ENCODE measurements at regions not wholly inside any gene's neighbourhood (a gene's known extent, or its start where the extent isn't known, plus 50 kb on each side); places are given as distances from the start of the nearest gene placed in this dataset.

DNA sequence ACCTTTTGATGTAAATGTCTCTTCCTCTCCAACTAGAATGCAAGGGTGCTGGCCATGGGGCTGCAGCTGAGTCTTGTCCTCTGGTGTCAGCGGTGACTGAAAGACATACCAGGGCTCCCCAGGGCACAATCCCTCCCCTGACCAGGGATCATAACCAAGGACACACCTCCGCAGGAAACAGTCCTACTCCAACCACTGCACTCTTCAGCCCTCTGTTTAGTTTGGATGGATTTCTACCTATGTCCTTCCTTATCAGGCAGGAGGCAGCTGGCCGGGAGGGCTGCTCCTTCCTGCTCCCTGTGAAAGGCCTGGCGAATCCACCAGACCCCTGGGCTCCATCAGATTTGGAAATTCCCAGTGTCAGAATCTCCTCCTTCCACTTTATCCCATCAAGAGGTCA, 185.2 kb upstream of the ID2 start:
- no peak overlapping the region for H3K4me3 ChIP-seq
- WGBS (ENCODE audit: missing lambda C conversion rate), result 88% methylated on average over 4 of the region's 4 CpGs
- ATAC-seq, result no peak
- TF ChIP-seq, protein P1, sequence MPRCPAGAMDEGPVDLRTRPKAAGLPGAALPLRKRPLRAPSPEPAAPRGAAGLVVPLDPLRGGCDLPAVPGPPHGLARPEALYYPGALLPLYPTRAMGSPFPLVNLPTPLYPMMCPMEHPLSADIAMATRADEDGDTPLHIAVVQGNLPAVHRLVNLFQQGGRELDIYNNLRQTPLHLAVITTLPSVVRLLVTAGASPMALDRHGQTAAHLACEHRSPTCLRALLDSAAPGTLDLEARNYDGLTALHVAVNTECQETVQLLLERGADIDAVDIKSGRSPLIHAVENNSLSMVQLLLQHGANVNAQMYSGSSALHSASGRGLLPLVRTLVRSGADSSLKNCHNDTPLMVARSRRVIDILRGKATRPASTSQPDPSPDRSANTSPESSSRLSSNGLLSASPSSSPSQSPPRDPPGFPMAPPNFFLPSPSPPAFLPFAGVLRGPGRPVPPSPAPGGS (IDR thresholded peaks at IDR 0.05), result no peak
- TF ChIP-seq, protein P2, sequence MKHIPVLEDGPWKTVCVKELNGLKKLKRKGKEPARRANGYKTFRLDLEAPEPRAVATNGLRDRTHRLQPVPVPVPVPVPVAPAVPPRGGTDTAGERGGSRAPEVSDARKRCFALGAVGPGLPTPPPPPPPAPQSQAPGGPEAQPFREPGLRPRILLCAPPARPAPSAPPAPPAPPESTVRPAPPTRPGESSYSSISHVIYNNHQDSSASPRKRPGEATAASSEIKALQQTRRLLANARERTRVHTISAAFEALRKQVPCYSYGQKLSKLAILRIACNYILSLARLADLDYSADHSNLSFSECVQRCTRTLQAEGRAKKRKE (CRISPR knock-in tag; IDR thresholded peaks at IDR 0.05; ENCODE audit: low read depth), result no peak
- TF ChIP-seq ZNF302 (CRISPR knock-in tag; IDR thresholded peaks at IDR 0.05), result no peak
- TF ChIP-seq, protein P3, sequence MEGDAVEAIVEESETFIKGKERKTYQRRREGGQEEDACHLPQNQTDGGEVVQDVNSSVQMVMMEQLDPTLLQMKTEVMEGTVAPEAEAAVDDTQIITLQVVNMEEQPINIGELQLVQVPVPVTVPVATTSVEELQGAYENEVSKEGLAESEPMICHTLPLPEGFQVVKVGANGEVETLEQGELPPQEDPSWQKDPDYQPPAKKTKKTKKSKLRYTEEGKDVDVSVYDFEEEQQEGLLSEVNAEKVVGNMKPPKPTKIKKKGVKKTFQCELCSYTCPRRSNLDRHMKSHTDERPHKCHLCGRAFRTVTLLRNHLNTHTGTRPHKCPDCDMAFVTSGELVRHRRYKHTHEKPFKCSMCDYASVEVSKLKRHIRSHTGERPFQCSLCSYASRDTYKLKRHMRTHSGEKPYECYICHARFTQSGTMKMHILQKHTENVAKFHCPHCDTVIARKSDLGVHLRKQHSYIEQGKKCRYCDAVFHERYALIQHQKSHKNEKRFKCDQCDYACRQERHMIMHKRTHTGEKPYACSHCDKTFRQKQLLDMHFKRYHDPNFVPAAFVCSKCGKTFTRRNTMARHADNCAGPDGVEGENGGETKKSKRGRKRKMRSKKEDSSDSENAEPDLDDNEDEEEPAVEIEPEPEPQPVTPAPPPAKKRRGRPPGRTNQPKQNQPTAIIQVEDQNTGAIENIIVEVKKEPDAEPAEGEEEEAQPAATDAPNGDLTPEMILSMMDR (IDR thresholded peaks at IDR 0.05), result no peak
- no peak for TF ChIP-seq CHD2 (IDR thresholded peaks at IDR 0.05; ENCODE audit: low read length, partially characterized antibody)
- TF ChIP-seq PHF8 (IDR thresholded peaks at IDR 0.05; ENCODE audit: borderline replicate concordance, low read depth), result no peak
- ChIA-PET POLR2A (no interaction called here), CTCF (no interaction called here)
- no peak overlapping the region for H3K4me2 ChIP-seq
- H3K27ac ChIP-seq, result no peak overlapping the region
- FAIRE-seq, result no peak
- DNase-seq (ENCODE audit: low read depth in 1 of 2, low spot score in 1 of 2), result no peak
- no peaks in the 10 kb centered on the region for H3K9me3 ChIP-seq
- H3K4me1 ChIP-seq, result peaks cover 50% of the 10 kb centered on the region

DNA sequence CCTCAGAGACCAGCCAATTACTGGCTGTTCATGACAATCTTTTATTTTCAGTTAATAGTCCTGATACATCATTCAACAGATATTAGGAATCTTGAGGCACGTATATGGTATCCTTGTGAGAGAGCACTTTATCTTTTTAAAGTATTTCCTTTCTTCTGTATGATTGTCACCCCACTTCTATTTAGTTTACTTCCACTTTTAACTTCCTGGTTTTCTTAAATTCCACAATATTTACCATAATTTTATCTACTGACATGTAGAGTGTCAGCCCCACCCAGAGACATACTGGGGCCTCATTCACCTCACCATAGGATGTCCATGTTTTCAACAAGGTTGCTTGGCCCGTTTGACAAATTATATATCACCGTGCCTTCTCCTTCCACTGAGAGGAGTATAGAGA, 182.9 kb upstream of the ID2 start:
- H3K4me3 ChIP-seq, result no peak overlapping the region
- POLR2A ChIA-PET, result no interaction called here
- TF ChIP-seq HOXA7 (CRISPR knock-in tag; IDR thresholded peaks at IDR 0.05) (no peak), RNF2 (IDR thresholded peaks at IDR 0.05; ENCODE audit: borderline replicate concordance, low read depth) (no peak), RFX5 (IDR thresholded peaks at IDR 0.05) (no peak), SMC3 (IDR thresholded peaks at IDR 0.05) (no peak), ZFP36 (IDR thresholded peaks at IDR 0.05; ENCODE audit: borderline replicate concordance, partially characterized antibody) (no peak)
- TF ChIP-seq, protein P4, sequence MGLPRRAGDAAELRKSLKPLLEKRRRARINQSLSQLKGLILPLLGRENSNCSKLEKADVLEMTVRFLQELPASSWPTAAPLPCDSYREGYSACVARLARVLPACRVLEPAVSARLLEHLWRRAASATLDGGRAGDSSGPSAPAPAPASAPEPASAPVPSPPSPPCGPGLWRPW (IDR thresholded peaks at IDR 0.05), result no peak
- TF ChIP-seq, protein P5, sequence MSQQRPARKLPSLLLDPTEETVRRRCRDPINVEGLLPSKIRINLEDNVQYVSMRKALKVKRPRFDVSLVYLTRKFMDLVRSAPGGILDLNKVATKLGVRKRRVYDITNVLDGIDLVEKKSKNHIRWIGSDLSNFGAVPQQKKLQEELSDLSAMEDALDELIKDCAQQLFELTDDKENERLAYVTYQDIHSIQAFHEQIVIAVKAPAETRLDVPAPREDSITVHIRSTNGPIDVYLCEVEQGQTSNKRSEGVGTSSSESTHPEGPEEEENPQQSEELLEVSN (IDR thresholded peaks at IDR 0.05; ENCODE audit: borderline replicate concordance, low read depth), result no peak
- CTCF ChIA-PET, result no interaction called here
- ATAC-seq (no peak), DNase-seq (ENCODE audit: low read depth in 1 of 2, low spot score in 1 of 2) (no peak), FAIRE-seq (no peak)
- H3K9me3 ChIP-seq, result no peaks in the 10 kb centered on the region
- no peak overlapping the region for H3K4me2 ChIP-seq
- WGBS (ENCODE audit: missing lambda C conversion rate), result 81% methylated on average over 3 of the region's 3 CpGs
- peaks cover 42% of the 10 kb centered on the region for H3K4me1 ChIP-seq
- H3K27ac ChIP-seq, result no peak overlapping the region; a peak in 1 of 6 replicates

DNA sequence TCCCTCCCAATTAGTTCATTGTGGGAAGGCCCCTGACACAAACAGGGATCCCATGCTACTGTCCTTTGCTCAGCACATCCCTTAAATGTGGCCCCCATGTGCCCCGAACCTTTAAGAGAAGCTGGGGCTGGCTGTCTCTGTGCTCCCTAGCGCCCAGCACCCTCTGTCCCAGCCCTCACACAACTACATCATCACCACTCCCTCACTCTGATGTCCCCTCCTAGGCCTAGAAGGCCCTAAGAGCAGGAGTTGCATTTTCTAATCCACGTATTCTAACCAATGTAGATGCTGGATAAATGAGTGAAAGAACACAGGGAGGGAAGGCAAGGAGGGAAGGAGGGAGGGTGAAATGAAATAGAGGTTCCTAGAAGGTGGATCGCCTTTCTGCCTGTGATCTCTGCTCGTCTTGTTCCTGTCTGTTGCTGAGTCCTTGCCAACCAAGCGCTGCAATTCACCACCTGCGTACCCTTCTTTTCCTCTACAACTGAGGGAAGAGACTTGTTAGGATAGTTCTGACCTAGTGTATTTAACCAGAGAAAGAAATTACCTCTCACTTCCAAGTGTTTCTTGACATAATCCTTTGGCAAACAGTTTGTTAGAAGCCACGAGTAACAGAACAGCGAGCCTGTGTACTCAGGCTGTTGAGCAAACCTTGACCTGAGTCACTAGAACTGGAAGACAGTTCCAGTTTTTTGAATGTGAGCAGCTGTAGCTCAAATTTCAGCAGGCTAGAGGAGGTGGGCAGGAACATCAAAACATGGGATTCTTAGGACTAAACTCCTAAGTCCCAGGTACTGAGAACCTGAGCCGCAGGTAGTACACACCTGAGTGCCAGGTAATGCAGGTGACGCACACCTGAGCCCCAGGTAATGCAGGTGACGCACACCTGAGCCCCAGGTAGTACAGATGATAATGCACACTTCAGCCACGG, 181.5 kb upstream of the ID2 start:
- peak overlapping the region; percentile 2 to 34; a peak in 3 of 6 replicates for H3K27ac ChIP-seq
- TF ChIP-seq, protein P6, sequence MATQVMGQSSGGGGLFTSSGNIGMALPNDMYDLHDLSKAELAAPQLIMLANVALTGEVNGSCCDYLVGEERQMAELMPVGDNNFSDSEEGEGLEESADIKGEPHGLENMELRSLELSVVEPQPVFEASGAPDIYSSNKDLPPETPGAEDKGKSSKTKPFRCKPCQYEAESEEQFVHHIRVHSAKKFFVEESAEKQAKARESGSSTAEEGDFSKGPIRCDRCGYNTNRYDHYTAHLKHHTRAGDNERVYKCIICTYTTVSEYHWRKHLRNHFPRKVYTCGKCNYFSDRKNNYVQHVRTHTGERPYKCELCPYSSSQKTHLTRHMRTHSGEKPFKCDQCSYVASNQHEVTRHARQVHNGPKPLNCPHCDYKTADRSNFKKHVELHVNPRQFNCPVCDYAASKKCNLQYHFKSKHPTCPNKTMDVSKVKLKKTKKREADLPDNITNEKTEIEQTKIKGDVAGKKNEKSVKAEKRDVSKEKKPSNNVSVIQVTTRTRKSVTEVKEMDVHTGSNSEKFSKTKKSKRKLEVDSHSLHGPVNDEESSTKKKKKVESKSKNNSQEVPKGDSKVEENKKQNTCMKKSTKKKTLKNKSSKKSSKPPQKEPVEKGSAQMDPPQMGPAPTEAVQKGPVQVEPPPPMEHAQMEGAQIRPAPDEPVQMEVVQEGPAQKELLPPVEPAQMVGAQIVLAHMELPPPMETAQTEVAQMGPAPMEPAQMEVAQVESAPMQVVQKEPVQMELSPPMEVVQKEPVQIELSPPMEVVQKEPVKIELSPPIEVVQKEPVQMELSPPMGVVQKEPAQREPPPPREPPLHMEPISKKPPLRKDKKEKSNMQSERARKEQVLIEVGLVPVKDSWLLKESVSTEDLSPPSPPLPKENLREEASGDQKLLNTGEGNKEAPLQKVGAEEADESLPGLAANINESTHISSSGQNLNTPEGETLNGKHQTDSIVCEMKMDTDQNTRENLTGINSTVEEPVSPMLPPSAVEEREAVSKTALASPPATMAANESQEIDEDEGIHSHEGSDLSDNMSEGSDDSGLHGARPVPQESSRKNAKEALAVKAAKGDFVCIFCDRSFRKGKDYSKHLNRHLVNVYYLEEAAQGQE (IDR thresholded peaks at IDR 0.05), result no peak
- TF ChIP-seq HOXB13 (CRISPR knock-in tag; IDR thresholded peaks at IDR 0.05; ENCODE audit: low read depth), result no peak
- TF ChIP-seq JUNB (IDR thresholded peaks at IDR 0.05), result no peak
- TF ChIP-seq FOSL2 (IDR thresholded peaks at IDR 0.05), result no peak
- peak; percentile 25; the same call in 1 of the 2 replicates for TF ChIP-seq FOSL2 (CRISPR knock-in tag; IDR thresholded peaks at IDR 0.05)
- TF ChIP-seq CEBPB (IDR thresholded peaks at IDR 0.05), result 0 out of 4 replicates have a peak, but pooled peaks of 1 of the 2 experiments have one; percentile 36
- no peak for TF ChIP-seq FOSB (CRISPR knock-in tag; IDR thresholded peaks at IDR 0.05)
- 0 out of 2 replicates have a peak, but pooled peaks have one; percentile 34 for TF ChIP-seq GATA3 (IDR thresholded peaks at IDR 0.05; ENCODE audit: borderline replicate concordance)
- no peak for TF ChIP-seq TP53 (CRISPR knock-in tag; IDR thresholded peaks at IDR 0.05)
- TF ChIP-seq CHD2 (IDR thresholded peaks at IDR 0.05; ENCODE audit: low read length, partially characterized antibody), result no peak
- 0 out of 3 replicates have a peak, but pooled peaks have one; percentile 12 for TF ChIP-seq SMC3 (IDR thresholded peaks at IDR 0.05)
- TF ChIP-seq NPAS2 (CRISPR knock-in tag; IDR thresholded peaks at IDR 0.05; ENCODE audit: borderline replicate concordance), result no peak
- TF ChIP-seq FOXS1 (CRISPR knock-in tag; IDR thresholded peaks at IDR 0.05), result no peak

More for the DNA sequence above, 181.5 kb upstream of the ID2 start:
- Histone ChIP-seq H3K4me1 (peaks cover 29% of the 10 kb centered on the region), H3K4me3 (no peak overlapping the region), H3K4me2 (peak overlapping the region; percentile 40), H3K9me3 (no peaks in the 10 kb centered on the region)
- FAIRE-seq (no peak), ATAC-seq (peak; percentile 57 to 77), DNase-seq (ENCODE audit: low read depth in 1 of 2, low spot score in 1 of 2) (peak in 1 of 2 experiments; percentile 45)
- POLR2A ChIA-PET, result no interaction called here
- 52% methylated on average over 13 of the region's 13 CpGs for WGBS (ENCODE audit: missing lambda C conversion rate)
- CTCF ChIA-PET, result no interaction called here
